Stimulated activated CD4-positive, alpha-beta T cell treated with anti-CD3 and anti-CD28 coated beads, Interleukin-1b, Interleukin-23, amount 100 ng/mL, for 48 hours (primary cell): ENCODE measurements at regions not wholly inside any gene's neighbourhood (a gene's known extent, or its start where the extent isn't known, plus 50 kb on each side); places are given as distances from the start of the nearest gene placed in this dataset.
"Not testable (repeated sequence)": the region's sequence is repeated elsewhere in the genome, so short reads cannot be mapped to it uniquely, and the experiment has no call there.

Experiments used
- DNase-seq: peaks from one replicate; pipeline ENCODE4 v3.0.0-alpha.2; 2020

- no peak for DNase-seq
These were observed 97.7 kb downstream of the CDC42EP3 start for GRCh38 chr2:37573451-37574388.

GRCh38 chr2:37575780-37576179 is 95.7 kb downstream of the CDC42EP3 start:
- DNase-seq = no peak

GRCh38 chr2:37576194-37576593 is 95.2 kb downstream of the CDC42EP3 start:
- DNase-seq = not testable (repeated sequence)

- no peak for DNase-seq
These were observed 94.6 kb downstream of the CDC42EP3 start for GRCh38 chr2:37576831-37577230.

GRCh38 chr2:37579192-37579713 is 92.2 kb downstream of the CDC42EP3 start:
- no peak for DNase-seq

GRCh38 chr2:37579949-37580348 is 91.5 kb downstream of the CDC42EP3 start:
- DNase-seq = not testable (repeated sequence)

- DNase-seq = no peak
These were observed 90.0 kb downstream of the CDC42EP3 start for GRCh38 chr2:37581433-37581832.

- no peak for DNase-seq
These were observed 88.8 kb downstream of the CDC42EP3 start for GRCh38 chr2:37582481-37583220.

GRCh38 chr2:37583402-37583801 is 88.0 kb downstream of the CDC42EP3 start:
- no peak for DNase-seq

- no peak for DNase-seq
These were observed 87.6 kb downstream of the CDC42EP3 start for GRCh38 chr2:37583867-37584266.

GRCh38 chr2:37585295-37585908 is 86.0 kb downstream of the CDC42EP3 start:
- no peak for DNase-seq

- DNase-seq = peak; percentile 81
These were observed 85.3 kb downstream of the CDC42EP3 start for GRCh38 chr2:37585982-37586621.

GRCh38 chr2:37586663-37587317 is 84.7 kb downstream of the CDC42EP3 start:
- no peak for DNase-seq

- DNase-seq = no peak
These were observed 83.6 kb downstream of the CDC42EP3 start for GRCh38 chr2:37587817-37588216.

- DNase-seq = no peak
These were observed 83.1 kb downstream of the CDC42EP3 start for GRCh38 chr2:37588316-37588777.

- DNase-seq = no peak
These were observed 82.1 kb downstream of the CDC42EP3 start for GRCh38 chr2:37589298-37589697.

GRCh38 chr2:37590119-37590571 is 81.3 kb downstream of the CDC42EP3 start:
- DNase-seq = no peak
